DOHH2 (cell line): ENCODE measurements at regions not wholly inside any gene's neighbourhood (a gene's known extent, or its start where the extent isn't known, plus 50 kb on each side); places are given as distances from the start of the nearest gene placed in this dataset.

ENCODE experiments used
- H3F3A ChIP-seq: fragments of 200-600 bp; sonication (generic), shearing (Covaris generic); 2 replicates; pipeline ENCODE4 v1.6.0; 2016; ENCODE audit warnings: antibody characterized with exemption, mild to moderate bottlenecking; ENCODE audit not compliant: control insufficient read depth, insufficient read depth
- H3K27ac ChIP-seq: fragments of 200-600 bp; sonication (generic); 2 replicates; pipeline ENCODE4 v1.5.1; 2014; ENCODE audit warnings: low read depth, mild to moderate bottlenecking, low read length, moderate library complexity
- H3K27me3 ChIP-seq: fragments of 200-600 bp; sonication (generic); 2 replicates; pipeline ENCODE4 v1.6.1; 2014; ENCODE audit warnings: mild to moderate bottlenecking, low read length, mixed read lengths; ENCODE audit not compliant: control insufficient read depth
- H3K36me3 ChIP-seq: fragments of 200-600 bp; sonication (generic); 2 replicates; pipeline ENCODE4 v1.6.1; 2014; ENCODE audit warnings: mild to moderate bottlenecking, low read length, moderate library complexity, mixed read lengths; ENCODE audit not compliant: control insufficient read depth
- H3K4me1 ChIP-seq: fragments of 200-600 bp; sonication (generic); 2 replicates; pipeline ENCODE4 v1.6.1; 2014; ENCODE audit warnings: mild to moderate bottlenecking, low read length, mixed read lengths; ENCODE audit not compliant: control insufficient read depth
- H3K4me2 ChIP-seq: fragments of 200-600 bp; sonication (generic); 2 replicates; pipeline ENCODE4 v1.6.0; 2014; ENCODE audit warnings: mild to moderate bottlenecking, low read length, moderate library complexity
- H3K4me3 ChIP-seq: fragments of 200-600 bp; sonication (generic); 2 replicates; pipeline ENCODE4 v1.5.1; 2014; ENCODE audit warnings: mild to moderate bottlenecking, low read length, mixed read lengths
- H3K79me2 ChIP-seq: fragments of 200-600 bp; sonication (generic); 2 replicates; pipeline ENCODE4 v1.6.1; 2014; ENCODE audit warnings: mild to moderate bottlenecking, low read length, mixed read lengths; ENCODE audit not compliant: control insufficient read depth
- H3K9me2 ChIP-seq: fragments of 200-600 bp; sonication (generic); replicated peaks from 2 replicates; pipeline ENCODE4 v1.6.1; 2014; ENCODE audit warnings: mild to moderate bottlenecking, low read length, mixed read lengths; ENCODE audit not compliant: control insufficient read depth
- H3K9me3 ChIP-seq: fragments of 200-600 bp; sonication (generic); 2 replicates; pipeline ENCODE4 v1.6.1; 2014; ENCODE audit warnings: antibody characterized with exemption, low read length, mixed read lengths; ENCODE audit not compliant: control insufficient read depth, insufficient read depth
- H4K20me1 ChIP-seq: fragments of 200-600 bp; sonication (generic); 2 replicates; pipeline ENCODE4 v1.6.0; 2014; ENCODE audit warnings: low read depth, mild to moderate bottlenecking, antibody characterized with exemption, low read length, moderate library complexity; ENCODE audit not compliant: control insufficient read depth, insufficient read depth
- CTCF ChIP-seq: fragments of 200-600 bp; sonication (generic); IDR thresholded peaks from one replicate; pipeline ENCODE4 v1.5.1; 2014; ENCODE audit warnings: antibody characterized with exemption, mild to moderate bottlenecking, low read depth, low read length; ENCODE audit not compliant: poor library complexity, severe bottlenecking
- EZH2phosphoT487 ChIP-seq: fragments of 200-600 bp; sonication (generic); IDR thresholded peaks from 2 replicates; pipeline ENCODE4 v1.6.1; 2017; ENCODE audit warnings: borderline replicate concordance, mild to moderate bottlenecking, antibody characterized with exemption, low read length, moderate library complexity, mixed read lengths

GRCh38 chr17:73834684-73835343 lies 190.6 kb upstream of the SDK2 start:
- no peaks in the 10 kb centered on the region for H3K4me1 ChIP-seq
- H3K79me2 ChIP-seq: no peaks in the 10 kb centered on the region
- H3K4me3 ChIP-seq: no peak overlapping the region
- TF ChIP-seq EZH2phosphoT487: no peak
- no peak for TF ChIP-seq CTCF
- no peaks in the 10 kb centered on the region for H3F3A ChIP-seq
- H3K27ac ChIP-seq: no peak overlapping the region
- H4K20me1 ChIP-seq: no peaks in the 10 kb centered on the region
- H3K27me3 ChIP-seq: no peaks in the 10 kb centered on the region
- H3K4me2 ChIP-seq: no peak overlapping the region
- H3K9me2 ChIP-seq: no peaks in the 10 kb centered on the region
- no peaks in the 10 kb centered on the region for H3K9me3 ChIP-seq
- H3K36me3 ChIP-seq: no peaks in the 10 kb centered on the region

- TF ChIP-seq EZH2phosphoT487: no peak
- TF ChIP-seq CTCF: no peak
- Histone ChIP-seq H4K20me1 (no peaks in the 10 kb centered on the region), H3K27ac (no peak overlapping the region), H3F3A (no peaks in the 10 kb centered on the region), H3K4me1 (no peaks in the 10 kb centered on the region), H3K4me3 (no peak overlapping the region), H3K9me2 (no peaks in the 10 kb centered on the region), H3K79me2 (no peaks in the 10 kb centered on the region), H3K9me3 (no peaks in the 10 kb centered on the region), H3K4me2 (no peak overlapping the region), H3K27me3 (no peaks in the 10 kb centered on the region), H3K36me3 (no peaks in the 10 kb centered on the region)
These were observed 191.4 kb upstream of the SDK2 start for GRCh38 chr17:73835605-73836004.

GRCh38 chr17:73838815-73839214 lies 194.6 kb upstream of the SDK2 start:
- no peaks in the 10 kb centered on the region for H3K79me2 ChIP-seq
- H3F3A ChIP-seq: no peaks in the 10 kb centered on the region
- H3K36me3 ChIP-seq: no peaks in the 10 kb centered on the region
- no peaks in the 10 kb centered on the region for H3K4me1 ChIP-seq
- no peaks in the 10 kb centered on the region for H4K20me1 ChIP-seq
- no peak overlapping the region for H3K27ac ChIP-seq
- no peaks in the 10 kb centered on the region for H3K9me2 ChIP-seq
- TF ChIP-seq EZH2phosphoT487 (no peak), CTCF (no peak)
- no peak overlapping the region for H3K4me2 ChIP-seq
- H3K4me3 ChIP-seq: no peak overlapping the region
- H3K9me3 ChIP-seq: no peaks in the 10 kb centered on the region
- peaks cover under 1% of the 10 kb centered on the region; the same call in 1 of the 2 replicates for H3K27me3 ChIP-seq
